ENCODE measurements at regions not wholly inside any gene's neighbourhood (a gene's known extent, or its start where the extent isn't known, plus 50 kb on each side); places are given as distances from the start of the nearest gene placed in this dataset.

GRCh38 chr14:53350866-53351265 is 197.7 kb upstream of the DDHD1 start:
- TF ChIP-seq, protein P1, sequence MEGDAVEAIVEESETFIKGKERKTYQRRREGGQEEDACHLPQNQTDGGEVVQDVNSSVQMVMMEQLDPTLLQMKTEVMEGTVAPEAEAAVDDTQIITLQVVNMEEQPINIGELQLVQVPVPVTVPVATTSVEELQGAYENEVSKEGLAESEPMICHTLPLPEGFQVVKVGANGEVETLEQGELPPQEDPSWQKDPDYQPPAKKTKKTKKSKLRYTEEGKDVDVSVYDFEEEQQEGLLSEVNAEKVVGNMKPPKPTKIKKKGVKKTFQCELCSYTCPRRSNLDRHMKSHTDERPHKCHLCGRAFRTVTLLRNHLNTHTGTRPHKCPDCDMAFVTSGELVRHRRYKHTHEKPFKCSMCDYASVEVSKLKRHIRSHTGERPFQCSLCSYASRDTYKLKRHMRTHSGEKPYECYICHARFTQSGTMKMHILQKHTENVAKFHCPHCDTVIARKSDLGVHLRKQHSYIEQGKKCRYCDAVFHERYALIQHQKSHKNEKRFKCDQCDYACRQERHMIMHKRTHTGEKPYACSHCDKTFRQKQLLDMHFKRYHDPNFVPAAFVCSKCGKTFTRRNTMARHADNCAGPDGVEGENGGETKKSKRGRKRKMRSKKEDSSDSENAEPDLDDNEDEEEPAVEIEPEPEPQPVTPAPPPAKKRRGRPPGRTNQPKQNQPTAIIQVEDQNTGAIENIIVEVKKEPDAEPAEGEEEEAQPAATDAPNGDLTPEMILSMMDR (IDR thresholded peaks at IDR 0.05; ENCODE audit: borderline replicate concordance, extremely low read depth, low read length, poor library complexity, severe bottlenecking), result no peak
- TF ChIP-seq EZH2 (IDR thresholded peaks at IDR 0.05; ENCODE audit: borderline replicate concordance, low read depth, low read length, severe bottlenecking), result no peak

Measured in DND-41 (cell line).